ENCODE measurements at regions not wholly inside any gene's neighbourhood (a gene's known extent, or its start where the extent isn't known, plus 50 kb on each side); places are given as distances from the start of the nearest gene placed in this dataset.
"Not testable (repeated sequence)": the region's sequence is repeated elsewhere in the genome, so short reads cannot be mapped to it uniquely, and the experiment has no call there.

DNA sequence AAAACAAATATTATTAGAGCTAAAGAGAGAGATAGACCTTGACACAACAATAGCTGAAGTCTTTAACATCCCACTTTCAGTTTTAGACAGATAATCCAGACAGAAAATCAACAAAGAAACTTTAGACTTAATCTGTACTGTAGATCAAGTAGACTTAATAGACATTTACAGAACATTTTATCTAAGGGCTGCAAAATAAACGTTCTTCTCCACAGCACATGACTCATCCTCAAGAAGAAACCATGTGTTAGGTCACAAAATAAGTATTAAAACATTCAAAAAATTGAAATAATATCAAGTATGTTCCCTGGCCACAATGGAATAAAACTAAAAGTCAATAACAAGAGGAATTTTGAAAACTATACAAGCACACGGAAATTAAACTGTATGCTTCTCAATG is 1510.3 kb upstream of the PCDH10 start:
- no peak overlapping the region for H3K27ac ChIP-seq (replicated peaks)
- no peak for TF ChIP-seq CTCF (IDR thresholded peaks at IDR 0.05; ENCODE audit: borderline replicate concordance)
- no peaks in the 10 kb centered on the region for H3K36me3 ChIP-seq
- H3K27me3 ChIP-seq (ENCODE audit: low read depth), result no peaks in the 10 kb centered on the region
- DNase-seq, result no peak
- H3K9me3 ChIP-seq (replicated peaks), result peaks cover 34% of the 10 kb centered on the region
- intact Hi-C loops (cut with micrococcal nuclease), result no loop called here
- no peak overlapping the region for H3K4me3 ChIP-seq
- H3K4me1 ChIP-seq, result no peaks in the 10 kb centered on the region

GRCh38 chr4:131644619-131645018 is 1504.5 kb upstream of the PCDH10 start:
- no peak for DNase-seq
- Histone ChIP-seq H3K27me3 (ENCODE audit: low read depth) (no peaks in the 10 kb centered on the region), H3K27ac (replicated peaks) (no peak overlapping the region), H3K4me3 (no peak overlapping the region), H3K36me3 (no peaks in the 10 kb centered on the region), H3K9me3 (replicated peaks) (peaks cover 17% of the 10 kb centered on the region), H3K4me1 (no peaks in the 10 kb centered on the region)
- intact Hi-C loops (cut with micrococcal nuclease), result no loop called here
- no peak for TF ChIP-seq CTCF (IDR thresholded peaks at IDR 0.05; ENCODE audit: borderline replicate concordance)

- no peaks in the 10 kb centered on the region for H3K36me3 ChIP-seq
- intact Hi-C loops (cut with micrococcal nuclease), result no loop called here
- no peaks in the 10 kb centered on the region for H3K27me3 ChIP-seq (ENCODE audit: low read depth)
- DNase-seq, result no peak
- H3K9me3 ChIP-seq (replicated peaks), result peaks cover 5% of the 10 kb centered on the region
- no peak overlapping the region for H3K4me3 ChIP-seq
- H3K4me1 ChIP-seq, result no peaks in the 10 kb centered on the region
- H3K27ac ChIP-seq (replicated peaks), result no peak overlapping the region
- TF ChIP-seq CTCF (IDR thresholded peaks at IDR 0.05; ENCODE audit: borderline replicate concordance), result no peak
These were observed 1499.9 kb upstream of the PCDH10 start for GRCh38 chr4:131649227-131649626.

GRCh38 chr4:131650951-131651350 is 1498.1 kb upstream of the PCDH10 start:
- DNase-seq, result no peak
- no peak overlapping the region for H3K27ac ChIP-seq (replicated peaks)
- peaks cover 5% of the 10 kb centered on the region for H3K9me3 ChIP-seq (replicated peaks)
- intact Hi-C loops (cut with micrococcal nuclease), result no loop called here
- H3K4me3 ChIP-seq, result no peak overlapping the region
- H3K4me1 ChIP-seq, result no peaks in the 10 kb centered on the region
- no peak for TF ChIP-seq CTCF (IDR thresholded peaks at IDR 0.05; ENCODE audit: borderline replicate concordance)
- H3K27me3 ChIP-seq (ENCODE audit: low read depth), result no peaks in the 10 kb centered on the region
- H3K36me3 ChIP-seq, result no peaks in the 10 kb centered on the region

DNA sequence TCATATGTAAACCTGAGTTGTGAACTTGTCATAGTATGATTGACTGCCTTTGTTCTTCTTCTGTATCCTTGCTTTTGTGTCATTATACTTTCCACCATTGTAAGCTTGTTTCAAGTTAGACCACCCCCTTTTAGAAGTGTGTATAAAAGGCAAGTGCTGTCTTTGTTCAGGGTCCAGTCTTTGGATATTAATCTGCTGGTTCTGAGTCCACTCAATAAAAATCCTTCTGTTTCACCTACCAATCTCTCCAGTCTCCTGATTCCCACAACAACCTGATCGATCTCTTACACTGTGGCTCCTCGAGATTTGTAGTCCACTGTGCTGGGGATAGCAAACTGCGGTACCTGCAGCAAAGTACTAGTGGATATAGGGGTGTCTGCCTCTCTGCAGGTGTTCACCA is 1465.8 kb upstream of the PCDH10 start:
- intact Hi-C loops (cut with micrococcal nuclease); DNase-seq; H3K36me3 ChIP-seq; H3K4me1 ChIP-seq; H3K27ac ChIP-seq (replicated peaks); H3K27me3 ChIP-seq (ENCODE audit: low read depth); H3K4me3 ChIP-seq: not testable (repeated sequence)
- peaks cover 42% of the 10 kb centered on the region for H3K9me3 ChIP-seq (replicated peaks)

DNA sequence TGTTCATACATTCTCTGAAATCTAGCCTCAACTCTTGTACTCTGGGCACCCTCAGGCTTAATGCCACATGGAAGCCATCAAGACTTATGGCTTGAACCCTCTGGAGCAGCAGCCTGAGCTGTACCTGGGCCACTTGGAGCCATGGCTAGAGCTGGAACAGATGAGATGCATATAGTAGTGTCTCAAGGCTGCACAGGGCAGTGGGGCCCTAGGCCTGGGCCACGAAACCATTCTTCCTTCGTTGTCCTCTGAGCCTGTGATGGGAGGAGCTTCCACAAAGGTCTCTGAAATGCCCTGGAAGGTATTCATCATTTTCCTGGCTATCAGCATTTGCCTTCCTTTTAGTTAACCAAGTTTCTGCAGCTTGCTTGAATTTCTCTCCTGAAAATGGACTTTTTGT is 1427.2 kb upstream of the PCDH10 start:
- intact Hi-C loops (cut with micrococcal nuclease), result no loop called here
- no peak for DNase-seq
- no peaks in the 10 kb centered on the region for H3K27me3 ChIP-seq (ENCODE audit: low read depth)

GRCh38 chr4:131723069-131723468 is 1426.0 kb upstream of the PCDH10 start:
- H3K9me3 ChIP-seq (replicated peaks); H3K36me3 ChIP-seq; intact Hi-C loops (cut with micrococcal nuclease); H3K27ac ChIP-seq (replicated peaks); DNase-seq; H3K4me1 ChIP-seq; H3K27me3 ChIP-seq (ENCODE audit: low read depth); H3K4me3 ChIP-seq: not testable (repeated sequence)

More for the DNA sequence above, 1427.2 kb upstream of the PCDH10 start:
- Histone ChIP-seq H3K4me1 (no peaks in the 10 kb centered on the region), H3K4me3 (no peak overlapping the region), H3K9me3 (replicated peaks) (no peaks in the 10 kb centered on the region), H3K27ac (replicated peaks) (no peak overlapping the region), H3K36me3 (no peaks in the 10 kb centered on the region)
- TF ChIP-seq CTCF (IDR thresholded peaks at IDR 0.05; ENCODE audit: borderline replicate concordance), result no peak

- H3K4me3 ChIP-seq; H3K27me3 ChIP-seq (ENCODE audit: low read depth): not testable (repeated sequence)
These were observed 1424.2 kb upstream of the PCDH10 start for GRCh38 chr4:131724847-131725246.

GRCh38 chr4:131725521-131725920 is 1423.6 kb upstream of the PCDH10 start:
- DNase-seq; H3K4me1 ChIP-seq; intact Hi-C loops (cut with micrococcal nuclease); H3K27me3 ChIP-seq (ENCODE audit: low read depth); H3K9me3 ChIP-seq (replicated peaks); H3K27ac ChIP-seq (replicated peaks); H3K4me3 ChIP-seq; H3K36me3 ChIP-seq: not testable (repeated sequence)

More at GRCh38 chr4:131724847-131725246, 1424.2 kb upstream of the PCDH10 start:
- H3K4me1 ChIP-seq; H3K36me3 ChIP-seq; H3K27ac ChIP-seq (replicated peaks); intact Hi-C loops (cut with micrococcal nuclease); H3K9me3 ChIP-seq (replicated peaks): not testable (repeated sequence)
- DNase-seq, result peak; percentile 33

Measured in left ventricle myocardium inferior (tissue), 1 donor.